ENCODE measurements at regions not wholly inside any gene's neighbourhood (a gene's known extent, or its start where the extent isn't known, plus 50 kb on each side); places are given as distances from the start of the nearest gene placed in this dataset.
"Not testable (repeated sequence)": the region's sequence is repeated elsewhere in the genome, so short reads cannot be mapped to it uniquely, and the experiment has no call there.

- no peak for DNase-seq
These were observed 795.1 kb upstream of the ARPP21 start for GRCh38 chr3:34844323-34844620.

- no peak for DNase-seq
These were observed 788.2 kb upstream of the ARPP21 start for GRCh38 chr3:34851137-34851536.

GRCh38 chr3:34852844-34853439, 786.4 kb upstream of the ARPP21 start:
- DNase-seq, result no peak

GRCh38 chr3:34856081-34856947, 783.0 kb upstream of the ARPP21 start:
- DNase-seq, result no peak

- DNase-seq, result no peak
These were observed 781.2 kb upstream of the ARPP21 start for GRCh38 chr3:34858067-34858660.

GRCh38 chr3:34859746-34860145, 779.6 kb upstream of the ARPP21 start:
- DNase-seq, result no peak

- DNase-seq, result no peak
These were observed 776.9 kb upstream of the ARPP21 start for GRCh38 chr3:34862456-34862855.

- DNase-seq, result peak; percentile 86
These were observed 775.8 kb upstream of the ARPP21 start for GRCh38 chr3:34863485-34863884.

GRCh38 chr3:34864011-34864410, 775.3 kb upstream of the ARPP21 start:
- no peak for DNase-seq

- no peak for DNase-seq
These were observed 774.0 kb upstream of the ARPP21 start for GRCh38 chr3:34865346-34865745.

GRCh38 chr3:34868935-34869334, 770.4 kb upstream of the ARPP21 start:
- DNase-seq, result no peak

- no peak for DNase-seq
These were observed 769.6 kb upstream of the ARPP21 start for GRCh38 chr3:34869696-34870095.

GRCh38 chr3:34872406-34872805, 766.9 kb upstream of the ARPP21 start:
- no peak for DNase-seq

- DNase-seq, result no peak
These were observed 762.3 kb upstream of the ARPP21 start for GRCh38 chr3:34876997-34877396.

- no peak for DNase-seq
These were observed 760.8 kb upstream of the ARPP21 start for GRCh38 chr3:34878488-34878887.

GRCh38 chr3:34881026-34881425, 758.3 kb upstream of the ARPP21 start:
- no peak for DNase-seq

- peak; percentile 48 for DNase-seq
These were observed 756.6 kb upstream of the ARPP21 start for GRCh38 chr3:34882764-34883163.

GRCh38 chr3:34884007-34884406, 755.3 kb upstream of the ARPP21 start:
- DNase-seq, result no peak

- no peak for DNase-seq
These were observed 752.9 kb upstream of the ARPP21 start for GRCh38 chr3:34886443-34886842.

GRCh38 chr3:34889641-34890040, 749.7 kb upstream of the ARPP21 start:
- no peak for DNase-seq

- no peak for DNase-seq
These were observed 749.1 kb upstream of the ARPP21 start for GRCh38 chr3:34890247-34890646.

- DNase-seq, result no peak
These were observed 747.4 kb upstream of the ARPP21 start for GRCh38 chr3:34891941-34892340.

- no peak for DNase-seq
These were observed 743.5 kb upstream of the ARPP21 start for GRCh38 chr3:34895841-34896240.

- not testable (repeated sequence) for DNase-seq
These were observed 729.6 kb upstream of the ARPP21 start for GRCh38 chr3:34909679-34910078.

Data from MV-4-11 (cell line).